B cell (primary cell): ENCODE measurements at regions not wholly inside any gene's neighbourhood (a gene's known extent, or its start where the extent isn't known, plus 50 kb on each side); places are given as distances from the start of the nearest gene placed in this dataset.

Experiments
- ATAC-seq: fragments of 200-7000 bp; cut with Tn5 transposase; one replicate; pipeline ENCODE4 v1.10.0; 2021; ENCODE audit warnings: low read depth, mild to moderate bottlenecking, moderate number of reproducible peaks, moderate library complexity
- CTCF ChIA-PET: fragments of 350-600 bp; sonication (Branson Sonifier 250); formaldehyde crosslinking; loops from one replicate; lab custom pipeline; 2021; ENCODE audit warnings: antibody characterized with exemption, inconsistent platforms; lab: Charles Lee
- POLR2A ChIA-PET: fragments of 350-600 bp; sonication (Branson Sonifier 250); formaldehyde crosslinking; loops from one replicate; lab custom pipeline; 2021; ENCODE audit warnings: antibody characterized with exemption; lab: Charles Lee
- DNase-seq: peaks from one replicate; pipeline ENCODE4 v3.0.0; 2013
- H2AFZ ChIP-seq: 2 replicates; pipeline ENCODE4 v1.6.1; 2012; ENCODE audit warnings: mild to moderate bottlenecking, low read depth, low read length; ENCODE audit not compliant: insufficient read depth, poor library complexity, severe bottlenecking
- H3K27ac ChIP-seq, 2 donors: 1 replicate in 1 of 2; 2 replicates in 1 of 2; pipeline ENCODE4 v1.5.1; 2012 to 2013; ENCODE audit warnings: low read length in 2 of 2, mild to moderate bottlenecking in 2 of 2, moderate library complexity in 1 of 2
- H3K27me3 ChIP-seq, 4 experiments: fragments of 200-600 bp in 1 of 4; sonication (generic) in 1 of 4; replicated peaks in 1 of 4; 1 replicate in 2 of 4; 2 replicates in 2 of 4; pipeline versions ENCODE4 v1.6.1 to v1.7.0; 2013 to 2016; ENCODE audit warnings: low read length in 3 of 4, mild to moderate bottlenecking in 2 of 4, mixed read lengths in 1 of 4, moderate library complexity in 1 of 4; ENCODE audit not compliant: insufficient read depth in 4 of 4, control insufficient read depth in 3 of 4; ENCODE audit errors: control extremely low read depth in 1 of 4
- H3K36me3 ChIP-seq, 2 experiments: replicated peaks in 1 of 2; 1 replicate in 1 of 2; 2 replicates in 1 of 2; pipeline versions ENCODE4 v1.6.1 to v1.7.1; 2013; ENCODE audit warnings: low read length in 1 of 2; ENCODE audit not compliant: insufficient read depth in 2 of 2, control insufficient read depth in 1 of 2; ENCODE audit errors: control extremely low read depth in 1 of 2, extremely low read depth in 1 of 2
- H3K4me1 ChIP-seq, 2 donors: fragments of 200-600 bp in 1 of 2; sonication (generic) in 1 of 2; 1 replicate in 1 of 2; 2 replicates in 1 of 2; pipeline versions ENCODE4 v1.5.1 to v1.6.1; 2013 to 2017; ENCODE audit warnings: low read length in 2 of 2; ENCODE audit not compliant: control insufficient read depth in 2 of 2, insufficient read depth in 2 of 2
- H3K4me2 ChIP-seq: replicated peaks from 2 replicates; pipeline ENCODE3; 2012; ENCODE audit warnings: mild to moderate bottlenecking, low read depth, low read length; ENCODE audit not compliant: poor library complexity, severe bottlenecking
- H3K4me3 ChIP-seq, 5 experiments: fragments of 200-600 bp in 1 of 5; sonication (generic) in 1 of 5; 1 replicate in 3 of 5; 2 replicates in 2 of 5; pipeline versions ENCODE4 v1.5.1 to v1.7.0; 2011 to 2016; ENCODE audit warnings: low read length in 4 of 5, mild to moderate bottlenecking in 4 of 5, low read depth in 2 of 5, control low read depth in 1 of 5, moderate library complexity in 1 of 5; ENCODE audit not compliant: insufficient read depth in 1 of 5; ENCODE audit errors: control extremely low read depth in 1 of 5, extremely low read depth in 1 of 5
- H3K79me2 ChIP-seq: fragments of 200-600 bp; sonication (generic); one replicate; pipeline ENCODE4 v1.6.0; 2016; ENCODE audit warnings: low read length; ENCODE audit not compliant: control insufficient read depth, insufficient read depth
- H3K9ac ChIP-seq: fragments of 200-600 bp; sonication (generic); 2 replicates; pipeline ENCODE4 v1.6.1; 2017; ENCODE audit warnings: mild to moderate bottlenecking, low read length, moderate library complexity
- H3K9me3 ChIP-seq, 3 donors: one replicate each; pipeline versions ENCODE4 v1.6.1 to v1.7.1; 2013; ENCODE audit warnings: low read length in 2 of 3; ENCODE audit not compliant: control insufficient read depth in 2 of 3, insufficient read depth in 1 of 3; ENCODE audit errors: control extremely low read depth in 1 of 3
- H4K20me1 ChIP-seq: 2 replicates; pipeline ENCODE4 v1.6.0; 2012; ENCODE audit warnings: mild to moderate bottlenecking, low read length; ENCODE audit not compliant: insufficient read depth, control insufficient read depth, poor library complexity, severe bottlenecking
- H3K27ac Mint-ChIP-seq: one replicate; pipeline ENCODE4 v1.8.0; 2021; ENCODE audit warnings: mixed read lengths
- H3K27me3 Mint-ChIP-seq: one replicate; pipeline ENCODE4 v1.8.0; 2021; ENCODE audit warnings: mixed read lengths
- H3K4me1 Mint-ChIP-seq: one replicate; pipeline ENCODE4 v1.8.0; 2021; ENCODE audit warnings: mixed read lengths
- H3K4me3 Mint-ChIP-seq: one replicate; pipeline ENCODE4 v1.8.0; 2021; ENCODE audit warnings: mixed read lengths
- H3K9me3 Mint-ChIP-seq: one replicate; pipeline ENCODE4 v1.8.0; 2022; ENCODE audit warnings: mixed read lengths; ENCODE audit not compliant: insufficient read depth
- EZH2 ChIP-seq: IDR thresholded peaks from 2 replicates; pipeline ENCODE4 v1.6.1; 2012; ENCODE audit warnings: borderline replicate concordance, low read depth, mild to moderate bottlenecking, moderate library complexity, low read length; ENCODE audit not compliant: insufficient read depth, poor library complexity, severe bottlenecking
- WGBS: methylation state at CpG from one replicate; pipeline ENCODE4 v1.1.5; 2013; ENCODE audit warnings: missing lambda C conversion rate; ENCODE audit not compliant: insufficient coverage; 5-methylcytosine and 5-hydroxymethylcytosine counted together
- intact Hi-C: fragments of 100-400 bp; cut with micrococcal nuclease; formaldehyde crosslinking; loops from one replicate; pipeline ENCODE4 v1.10.0; 2022
- TF ChIP-seq, protein P1 (sequence below): fragments of 200-600 bp; IDR thresholded peaks from one replicate; pipeline ENCODE4 v1.8.0; 2022; ENCODE audit warnings: antibody characterized with exemption, mild to moderate bottlenecking

DNA sequence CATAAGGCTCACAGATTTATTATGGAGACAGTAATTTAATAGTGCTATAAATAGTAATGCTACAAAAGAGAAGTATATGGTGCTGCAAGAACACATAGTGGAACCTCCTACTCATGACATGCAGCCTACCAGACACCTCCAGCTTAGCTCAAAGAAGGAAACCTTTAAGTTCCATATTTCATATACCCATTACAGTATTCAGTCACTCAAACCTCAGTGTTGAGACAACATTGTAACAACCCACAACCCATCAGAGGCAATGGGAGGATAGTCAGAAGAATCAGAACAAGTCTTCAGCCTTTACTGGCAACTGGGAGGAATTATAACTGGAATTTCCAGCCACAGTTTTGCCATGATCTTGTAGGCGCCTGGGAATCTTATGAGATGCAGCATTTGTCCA lies 186.3 kb upstream of the VSTM2A start:
- no CpG with 5 or more reads among the region's 1 CpG for WGBS
- Histone ChIP-seq H3K9ac (no peak overlapping the region), H3K79me2 (no peaks in the 10 kb centered on the region), H3K27me3 (no peaks in the 10 kb centered on the region), H3K4me2 (no peak overlapping the region), H3K9me3 (peaks cover 0 to 4% (median 0%) of the 10 kb centered on the region in 3 donors), H3K36me3 (no peaks in the 10 kb centered on the region), H3K4me1 (no peaks in the 10 kb centered on the region), H3K27ac (no peak overlapping the region), H2AFZ (no peak overlapping the region), H4K20me1 (no peaks in the 10 kb centered on the region), H3K4me3 (no peak overlapping the region)
- TF ChIP-seq, protein P1, sequence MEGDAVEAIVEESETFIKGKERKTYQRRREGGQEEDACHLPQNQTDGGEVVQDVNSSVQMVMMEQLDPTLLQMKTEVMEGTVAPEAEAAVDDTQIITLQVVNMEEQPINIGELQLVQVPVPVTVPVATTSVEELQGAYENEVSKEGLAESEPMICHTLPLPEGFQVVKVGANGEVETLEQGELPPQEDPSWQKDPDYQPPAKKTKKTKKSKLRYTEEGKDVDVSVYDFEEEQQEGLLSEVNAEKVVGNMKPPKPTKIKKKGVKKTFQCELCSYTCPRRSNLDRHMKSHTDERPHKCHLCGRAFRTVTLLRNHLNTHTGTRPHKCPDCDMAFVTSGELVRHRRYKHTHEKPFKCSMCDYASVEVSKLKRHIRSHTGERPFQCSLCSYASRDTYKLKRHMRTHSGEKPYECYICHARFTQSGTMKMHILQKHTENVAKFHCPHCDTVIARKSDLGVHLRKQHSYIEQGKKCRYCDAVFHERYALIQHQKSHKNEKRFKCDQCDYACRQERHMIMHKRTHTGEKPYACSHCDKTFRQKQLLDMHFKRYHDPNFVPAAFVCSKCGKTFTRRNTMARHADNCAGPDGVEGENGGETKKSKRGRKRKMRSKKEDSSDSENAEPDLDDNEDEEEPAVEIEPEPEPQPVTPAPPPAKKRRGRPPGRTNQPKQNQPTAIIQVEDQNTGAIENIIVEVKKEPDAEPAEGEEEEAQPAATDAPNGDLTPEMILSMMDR = no peak
- no peak for TF ChIP-seq EZH2
- DNase-seq (no peak), ATAC-seq (no peak)
- intact Hi-C loops = no loop called here
- H3K27ac Mint-ChIP-seq = no peak overlapping the region
- CTCF ChIA-PET = no interaction called here
- no peak overlapping the region for H3K4me3 Mint-ChIP-seq
- POLR2A ChIA-PET = no interaction called here
- H3K4me1 Mint-ChIP-seq = no peaks in the 10 kb centered on the region
- H3K27me3 Mint-ChIP-seq = no peaks in the 10 kb centered on the region
- peaks cover 9% of the 10 kb centered on the region for H3K9me3 Mint-ChIP-seq

DNA sequence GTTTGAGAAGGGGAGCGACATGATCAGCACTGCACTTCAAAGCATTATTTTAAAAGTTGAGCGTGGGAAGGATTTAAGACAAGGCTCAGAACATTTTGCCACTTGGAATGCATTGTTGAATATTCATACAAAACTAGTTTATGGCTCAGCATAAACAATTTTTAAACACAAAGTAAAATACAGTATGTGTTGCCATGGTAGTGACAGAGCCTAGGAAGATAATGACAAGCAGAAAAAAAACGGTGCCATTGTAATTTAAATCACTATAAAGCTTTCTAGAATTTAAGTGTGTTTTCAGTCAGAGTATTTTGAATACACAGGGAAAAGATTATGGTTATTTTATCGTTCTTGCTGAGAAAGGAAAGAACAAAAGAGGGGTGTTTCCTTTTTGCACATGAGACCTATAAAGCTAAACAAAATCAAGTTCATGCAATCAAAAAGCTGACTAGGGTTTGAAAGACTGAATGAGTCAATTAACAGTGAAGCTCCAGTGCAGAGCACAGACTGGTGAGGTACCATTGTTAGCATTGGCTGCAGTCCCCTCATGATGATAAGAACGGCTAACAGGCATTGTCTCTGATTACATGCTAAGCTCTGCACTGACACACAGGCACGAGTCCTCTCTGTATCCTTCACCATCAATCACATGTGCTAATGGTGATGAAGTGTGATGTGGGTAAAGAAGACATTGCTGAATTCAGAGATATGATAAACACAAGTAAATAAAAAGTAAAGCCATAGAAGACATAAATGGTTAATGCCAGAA lies 181.9 kb upstream of the VSTM2A start:
- H3K27me3 ChIP-seq = no peaks in the 10 kb centered on the region
- intact Hi-C loops = no loop called here
- WGBS = 100% methylated on average over 1 of the region's 6 CpGs
- ATAC-seq (no peak), DNase-seq (no peak)
- no peak overlapping the region for H3K27ac ChIP-seq
- TF ChIP-seq, protein P1 = no peak
- no peak for TF ChIP-seq EZH2
- Mint-ChIP-seq H3K27me3 (no peaks in the 10 kb centered on the region), H3K27ac (no peak overlapping the region), H3K4me3 (no peak overlapping the region), H3K4me1 (no peaks in the 10 kb centered on the region), H3K9me3 (peaks cover 4% of the 10 kb centered on the region)
- ChIA-PET CTCF (no interaction called here), POLR2A (no interaction called here)
- no peaks in the 10 kb centered on the region for H3K9me3 ChIP-seq
- no peak overlapping the region for H3K4me3 ChIP-seq
- H3K79me2 ChIP-seq = no peaks in the 10 kb centered on the region
- H4K20me1 ChIP-seq = no peaks in the 10 kb centered on the region
- H3K4me2 ChIP-seq = no peak overlapping the region
- H3K4me1 ChIP-seq = no peaks in the 10 kb centered on the region
- H3K9ac ChIP-seq = no peak overlapping the region
- H2AFZ ChIP-seq = no peak overlapping the region
- no peaks in the 10 kb centered on the region for H3K36me3 ChIP-seq
